RWPE2 (cell line): ENCODE measurements at regions not wholly inside any gene's neighbourhood (a gene's known extent, or its start where the extent isn't known, plus 50 kb on each side); places are given as distances from the start of the nearest gene placed in this dataset.

ENCODE experiments used
- ATAC-seq: fragments of 200-7000 bp; cut with Tn5 transposase; 3 replicates; pipeline ENCODE4 v1.9.1; 2021; ENCODE audit warnings: low read depth
- DNase-seq: peaks from one replicate; pipeline ENCODE4 v3.0.0-alpha.2; 2020; ENCODE audit warnings: low spot score
- H3K27ac ChIP-seq: fragments of 450-650 bp; 2 replicates; pipeline ENCODE4 v1.5.1; 2017; ENCODE audit warnings: mild to moderate bottlenecking; ENCODE audit not compliant: poor library complexity, severe bottlenecking
- H3K27me3 ChIP-seq: fragments of 250-450 bp; sonication (Bioruptor Pico); 2 replicates; pipeline ENCODE4 v1.5.1; 2021; ENCODE audit warnings: mild to moderate bottlenecking, moderate library complexity; ENCODE audit not compliant: insufficient read depth, poor library complexity, severe bottlenecking
- H3K36me3 ChIP-seq: fragments of 250-450 bp; sonication (Bioruptor Pico); 2 replicates; pipeline ENCODE4 v1.5.1; 2020; ENCODE audit warnings: low read depth, mild to moderate bottlenecking, moderate library complexity
- H3K4me1 ChIP-seq: fragments of 250-450 bp; sonication (Bioruptor Pico); 2 replicates; pipeline ENCODE4 v1.5.1; 2021; ENCODE audit warnings: mild to moderate bottlenecking, moderate library complexity; ENCODE audit not compliant: insufficient read depth, poor library complexity, severe bottlenecking
- H3K4me3 ChIP-seq: fragments of 250-450 bp; sonication (Bioruptor Pico); 2 replicates; pipeline ENCODE4 v1.5.1; 2021; ENCODE audit warnings: mild to moderate bottlenecking, moderate library complexity; ENCODE audit not compliant: severe bottlenecking
- H3K9me3 ChIP-seq: fragments of 250-450 bp; sonication (Bioruptor Pico); 2 replicates; pipeline ENCODE4 v1.5.1; 2021; ENCODE audit warnings: mild to moderate bottlenecking, moderate library complexity; ENCODE audit not compliant: severe bottlenecking
- TF ChIP-seq, protein P1 (sequence below): fragments of 450-650 bp; IDR thresholded peaks from one replicate; pipeline ENCODE4 v1.5.1; 2017; ENCODE audit warnings: mild to moderate bottlenecking, moderate library complexity; ENCODE audit not compliant: poor library complexity, severe bottlenecking

DNA sequence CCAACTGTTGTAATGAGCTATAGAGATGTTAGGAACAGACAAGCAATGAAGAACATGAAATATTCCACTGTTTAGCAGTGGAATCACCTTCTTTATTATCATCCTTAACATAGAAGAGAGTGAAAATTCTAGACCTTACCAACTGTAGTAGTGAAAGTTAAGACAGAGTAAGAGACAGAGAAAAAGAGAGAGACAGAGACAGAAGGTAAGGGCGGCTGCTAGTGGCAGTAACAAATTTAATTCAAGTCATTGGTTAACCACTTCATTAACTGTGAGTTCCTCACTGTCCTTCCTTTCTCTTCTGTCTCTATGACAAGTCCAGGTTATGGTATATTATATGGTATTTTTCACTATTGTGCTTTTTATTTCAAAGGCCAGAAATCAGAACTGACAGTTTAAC, 355.7 kb upstream of the ESRRG start:
- no peaks in the 10 kb centered on the region for H3K4me1 ChIP-seq
- DNase-seq (no peak), ATAC-seq (no peak)
- TF ChIP-seq, protein P1, sequence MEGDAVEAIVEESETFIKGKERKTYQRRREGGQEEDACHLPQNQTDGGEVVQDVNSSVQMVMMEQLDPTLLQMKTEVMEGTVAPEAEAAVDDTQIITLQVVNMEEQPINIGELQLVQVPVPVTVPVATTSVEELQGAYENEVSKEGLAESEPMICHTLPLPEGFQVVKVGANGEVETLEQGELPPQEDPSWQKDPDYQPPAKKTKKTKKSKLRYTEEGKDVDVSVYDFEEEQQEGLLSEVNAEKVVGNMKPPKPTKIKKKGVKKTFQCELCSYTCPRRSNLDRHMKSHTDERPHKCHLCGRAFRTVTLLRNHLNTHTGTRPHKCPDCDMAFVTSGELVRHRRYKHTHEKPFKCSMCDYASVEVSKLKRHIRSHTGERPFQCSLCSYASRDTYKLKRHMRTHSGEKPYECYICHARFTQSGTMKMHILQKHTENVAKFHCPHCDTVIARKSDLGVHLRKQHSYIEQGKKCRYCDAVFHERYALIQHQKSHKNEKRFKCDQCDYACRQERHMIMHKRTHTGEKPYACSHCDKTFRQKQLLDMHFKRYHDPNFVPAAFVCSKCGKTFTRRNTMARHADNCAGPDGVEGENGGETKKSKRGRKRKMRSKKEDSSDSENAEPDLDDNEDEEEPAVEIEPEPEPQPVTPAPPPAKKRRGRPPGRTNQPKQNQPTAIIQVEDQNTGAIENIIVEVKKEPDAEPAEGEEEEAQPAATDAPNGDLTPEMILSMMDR = no peak
- no peak overlapping the region for H3K4me3 ChIP-seq
- no peaks in the 10 kb centered on the region for H3K36me3 ChIP-seq
- H3K27me3 ChIP-seq = no peaks in the 10 kb centered on the region
- H3K27ac ChIP-seq = no peak overlapping the region
- H3K9me3 ChIP-seq = no peaks in the 10 kb centered on the region

DNA sequence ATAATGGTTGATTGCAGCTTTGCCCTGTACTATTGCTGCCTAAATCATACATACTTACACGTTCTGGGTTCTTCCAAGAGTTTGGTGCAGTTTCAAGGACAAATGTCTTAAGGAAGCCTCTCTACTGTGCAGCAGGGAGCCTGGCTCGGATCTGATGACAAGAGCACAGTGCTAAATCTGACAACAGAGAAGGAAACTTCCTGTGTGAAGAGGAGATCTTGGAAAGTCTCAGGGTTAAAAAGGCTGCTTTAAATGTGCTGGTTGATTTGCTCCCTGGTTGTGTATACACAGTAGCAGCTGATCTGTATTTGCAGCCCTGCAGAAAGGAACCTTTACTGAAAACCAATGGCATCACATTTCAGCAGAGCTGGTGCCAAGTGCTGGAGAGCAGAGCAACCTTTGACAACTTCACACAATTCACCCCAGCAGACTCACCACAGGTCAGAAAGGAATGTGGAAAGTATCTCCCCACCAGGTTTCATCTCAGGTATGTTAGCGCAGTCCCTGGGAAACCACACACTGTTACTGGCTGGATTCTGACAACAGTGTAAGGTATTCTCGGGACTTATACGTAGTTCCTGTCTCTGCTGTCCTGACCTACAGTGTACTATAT, 355.0 kb upstream of the ESRRG start:
- no peak overlapping the region for H3K4me3 ChIP-seq
- DNase-seq (no peak), ATAC-seq (no peak)
- H3K27ac ChIP-seq = no peak overlapping the region
- no peaks in the 10 kb centered on the region for H3K27me3 ChIP-seq
- H3K9me3 ChIP-seq = no peaks in the 10 kb centered on the region
- no peaks in the 10 kb centered on the region for H3K4me1 ChIP-seq
- no peaks in the 10 kb centered on the region for H3K36me3 ChIP-seq
- TF ChIP-seq, protein P1 = no peak

DNA sequence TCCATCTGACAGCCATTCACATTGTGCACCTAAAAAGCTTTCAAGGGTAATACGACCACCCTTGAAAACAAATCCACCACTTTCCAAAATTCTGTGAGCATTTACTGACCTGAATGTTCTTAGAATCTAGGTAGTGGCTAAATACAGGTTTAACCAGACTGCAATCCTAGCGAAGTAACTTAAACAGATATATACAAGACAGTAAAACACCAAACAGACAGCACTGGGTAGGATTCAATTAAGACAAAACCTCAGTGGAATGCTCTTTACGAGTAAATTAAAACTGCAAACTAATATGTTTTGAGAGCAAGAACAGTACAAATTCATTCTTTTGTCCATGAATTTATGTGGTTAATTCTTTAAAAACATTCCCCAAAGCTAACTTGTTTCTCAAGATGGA, 354.2 kb upstream of the ESRRG start:
- no peak for ATAC-seq
- no peak for DNase-seq
- Histone ChIP-seq H3K9me3 (no peaks in the 10 kb centered on the region), H3K4me3 (no peak overlapping the region), H3K27ac (no peak overlapping the region), H3K27me3 (no peaks in the 10 kb centered on the region), H3K4me1 (no peaks in the 10 kb centered on the region), H3K36me3 (no peaks in the 10 kb centered on the region)
- TF ChIP-seq, protein P1 = no peak

DNA sequence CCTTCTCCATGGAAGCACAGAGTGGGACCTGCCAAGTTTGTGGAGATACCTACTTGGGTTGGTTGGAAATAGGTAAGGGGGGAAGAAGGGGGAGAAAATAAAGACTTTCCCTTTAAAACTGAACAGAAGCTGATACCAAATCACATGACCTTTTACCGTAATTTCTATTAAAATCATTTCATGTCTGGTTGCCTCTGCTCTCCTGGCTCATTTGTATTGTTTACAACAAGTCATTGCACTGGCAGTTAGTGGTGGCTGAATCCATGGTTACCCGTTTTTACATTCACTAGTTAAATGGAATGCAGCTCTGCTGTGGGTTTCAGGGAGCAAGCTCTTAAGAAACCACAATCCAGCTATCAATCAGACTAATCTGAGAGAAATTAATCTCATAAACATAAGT, 353.7 kb upstream of the ESRRG start:
- Histone ChIP-seq H3K27ac (no peak overlapping the region), H3K4me1 (no peaks in the 10 kb centered on the region), H3K27me3 (no peaks in the 10 kb centered on the region), H3K9me3 (no peaks in the 10 kb centered on the region), H3K36me3 (no peaks in the 10 kb centered on the region), H3K4me3 (no peak overlapping the region)
- DNase-seq (no peak), ATAC-seq (no peak)
- TF ChIP-seq, protein P1 = no peak

DNA sequence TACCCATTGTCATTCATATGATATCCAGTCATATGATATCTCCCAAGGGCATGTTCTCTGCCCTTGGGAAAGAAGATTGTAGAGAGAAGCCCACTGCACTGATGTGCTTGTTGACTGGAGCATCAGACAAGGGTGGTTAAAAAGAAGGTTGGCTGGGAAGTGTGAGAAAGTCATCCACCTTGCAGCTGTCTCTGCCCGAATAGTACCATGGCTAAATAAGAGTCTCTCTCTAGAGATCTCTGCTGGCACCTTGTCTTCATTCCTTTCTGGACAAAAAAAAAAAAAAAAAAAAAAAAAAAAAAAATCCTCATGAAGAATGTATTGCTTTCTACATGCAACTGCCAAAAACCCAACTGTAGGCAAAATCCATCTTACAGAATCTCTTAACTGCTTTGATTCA, 349.7 kb upstream of the ESRRG start:
- no peak for DNase-seq
- no peaks in the 10 kb centered on the region for H3K4me1 ChIP-seq
- H3K36me3 ChIP-seq = no peaks in the 10 kb centered on the region
- H3K9me3 ChIP-seq = no peaks in the 10 kb centered on the region
- no peak for ATAC-seq
- no peak overlapping the region for H3K27ac ChIP-seq
- H3K27me3 ChIP-seq = no peaks in the 10 kb centered on the region
- TF ChIP-seq, protein P1 = no peak
- H3K4me3 ChIP-seq = no peak overlapping the region
